ENCODE measurements at regions not wholly inside any gene's neighbourhood (a gene's known extent, or its start where the extent isn't known, plus 50 kb on each side); places are given as distances from the start of the nearest gene placed in this dataset.

DNA sequence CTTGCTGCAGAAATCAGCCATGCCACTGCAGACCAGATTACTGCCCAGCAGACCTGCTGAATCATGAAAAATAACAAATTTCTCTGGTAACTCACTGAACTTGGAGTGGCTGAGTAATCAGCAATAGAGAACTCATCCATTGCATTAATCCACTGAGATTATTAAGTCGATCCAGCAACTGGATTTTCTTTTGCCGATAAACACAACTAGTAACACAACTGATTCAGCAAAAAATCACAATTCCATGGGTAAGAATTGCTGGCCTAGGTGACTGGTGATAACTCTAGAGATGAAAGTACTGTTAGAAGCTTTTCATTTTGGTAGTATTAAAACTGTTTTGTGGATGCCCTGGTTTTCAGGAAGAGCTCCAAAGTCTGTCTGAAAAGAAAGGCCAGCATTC, 214.5 kb downstream of the ETV1 start:
- TF ChIP-seq, protein P1, sequence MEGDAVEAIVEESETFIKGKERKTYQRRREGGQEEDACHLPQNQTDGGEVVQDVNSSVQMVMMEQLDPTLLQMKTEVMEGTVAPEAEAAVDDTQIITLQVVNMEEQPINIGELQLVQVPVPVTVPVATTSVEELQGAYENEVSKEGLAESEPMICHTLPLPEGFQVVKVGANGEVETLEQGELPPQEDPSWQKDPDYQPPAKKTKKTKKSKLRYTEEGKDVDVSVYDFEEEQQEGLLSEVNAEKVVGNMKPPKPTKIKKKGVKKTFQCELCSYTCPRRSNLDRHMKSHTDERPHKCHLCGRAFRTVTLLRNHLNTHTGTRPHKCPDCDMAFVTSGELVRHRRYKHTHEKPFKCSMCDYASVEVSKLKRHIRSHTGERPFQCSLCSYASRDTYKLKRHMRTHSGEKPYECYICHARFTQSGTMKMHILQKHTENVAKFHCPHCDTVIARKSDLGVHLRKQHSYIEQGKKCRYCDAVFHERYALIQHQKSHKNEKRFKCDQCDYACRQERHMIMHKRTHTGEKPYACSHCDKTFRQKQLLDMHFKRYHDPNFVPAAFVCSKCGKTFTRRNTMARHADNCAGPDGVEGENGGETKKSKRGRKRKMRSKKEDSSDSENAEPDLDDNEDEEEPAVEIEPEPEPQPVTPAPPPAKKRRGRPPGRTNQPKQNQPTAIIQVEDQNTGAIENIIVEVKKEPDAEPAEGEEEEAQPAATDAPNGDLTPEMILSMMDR (IDR thresholded peaks at IDR 0.05; ENCODE audit: insufficient read depth, low read length, poor library complexity, severe bottlenecking), result no peak
- no peak for TF ChIP-seq EZH2phosphoT487 (conservative IDR thresholded peaks at IDR 0.05; ENCODE audit: low read length)

Measured in SU-DHL-6 (cell line).